ENCODE measurements at regions not wholly inside any gene's neighbourhood (a gene's known extent, or its start where the extent isn't known, plus 50 kb on each side); places are given as distances from the start of the nearest gene placed in this dataset.

GRCh38 chr7:46679671-46680070, 758.6 kb upstream of the IGFBP3 start:
- no peak for TF ChIP-seq POLR2A (IDR thresholded peaks at IDR 0.05)
- TF ChIP-seq CTCF (IDR thresholded peaks at IDR 0.05 in 4 of 5, conservative IDR thresholded peaks at IDR 0.05 in 1 of 5), result no peak
